PC-9 (cell line): ENCODE measurements at regions not wholly inside any gene's neighbourhood (a gene's known extent, or its start where the extent isn't known, plus 50 kb on each side); places are given as distances from the start of the nearest gene placed in this dataset.

Experiments
- BruUV-seq: library from RNA; stranded (reverse); fragments of 400-500 nt; replicated peaks from 2 replicates; lab custom pipeline; 2021; lab: Mats Ljungman, UMichigan
- CTCF ChIA-PET: fragments of 300-600 bp; sonication (Branson Sonifier 250); formaldehyde crosslinking; loops from one replicate; lab custom pipeline; 2022; ENCODE audit warnings: antibody characterized with exemption; lab: Charles Lee
- POLR2A ChIA-PET: fragments of 300-600 bp; sonication (Branson Sonifier 250); formaldehyde crosslinking; loops from one replicate; lab custom pipeline; 2022; ENCODE audit warnings: antibody characterized with exemption; ENCODE audit not compliant: unreplicated experiment; lab: Charles Lee
- DNase-seq, 2 experiments: peaks; one replicate each; pipeline versions ENCODE4 v3.0.0 to v3.0.0-alpha.2; 2015 to 2022; ENCODE audit warnings: mixed read lengths in 1 of 2
- H2AFZ ChIP-seq: fragments of 200-600 bp; sonication (generic); 2 replicates; pipeline ENCODE4 v1.8.1; 2017; ENCODE audit warnings: antibody characterized with exemption
- H3F3A ChIP-seq: fragments of 200-600 bp; sonication (generic); 2 replicates; pipeline ENCODE4 v1.8.1; 2017; ENCODE audit warnings: antibody characterized with exemption, mild to moderate bottlenecking, low read depth; ENCODE audit not compliant: insufficient read depth
- H3K27ac ChIP-seq: fragments of 200-600 bp; sonication (generic); 2 replicates; pipeline ENCODE4 v1.6.1; 2016; ENCODE audit warnings: mixed run types
- H3K27me3 ChIP-seq: fragments of 200-600 bp; sonication (generic); 2 replicates; pipeline ENCODE4 v1.6.1; 2016; ENCODE audit warnings: low read depth, mixed run types; ENCODE audit not compliant: insufficient read depth
- H3K36me3 ChIP-seq: fragments of 200-600 bp; sonication (generic); 2 replicates; pipeline ENCODE4 v1.6.1; 2016; ENCODE audit warnings: low read depth, mixed run types
- H3K4me1 ChIP-seq: fragments of 200-600 bp; sonication (generic); replicated peaks from 2 replicates; pipeline ENCODE4 v1.6.1; 2016; ENCODE audit warnings: mixed run types; ENCODE audit not compliant: insufficient read depth
- H3K4me2 ChIP-seq: fragments of 200-600 bp; sonication (generic); 2 replicates; pipeline ENCODE4 v1.6.1; 2017; ENCODE audit warnings: mixed run types
- H3K4me3 ChIP-seq: fragments of 200-600 bp; sonication (generic); 2 replicates; pipeline ENCODE4 v1.6.1; 2016; ENCODE audit warnings: mixed run types
- H3K79me2 ChIP-seq: fragments of 200-600 bp; sonication (generic); 2 replicates; pipeline ENCODE4 v1.6.1; 2017; ENCODE audit warnings: low read depth, mixed run types
- H3K9me2 ChIP-seq: fragments of 200-600 bp; sonication (generic); 2 replicates; pipeline ENCODE4 v1.8.1; 2017; ENCODE audit warnings: mild to moderate bottlenecking; ENCODE audit not compliant: insufficient read depth
- H3K9me3 ChIP-seq: fragments of 200-600 bp; sonication (generic); 2 replicates; pipeline ENCODE4 v1.8.1; 2016; ENCODE audit warnings: low read depth; ENCODE audit not compliant: insufficient read depth
- H4K20me1 ChIP-seq: fragments of 200-600 bp; sonication (generic); 2 replicates; pipeline ENCODE4 v1.8.1; 2017; ENCODE audit not compliant: insufficient read depth
- CTCF ChIP-seq: fragments of 200-600 bp; sonication (generic); conservative IDR thresholded peaks from 2 replicates; pipeline ENCODE4 v1.6.1; 2017; ENCODE audit warnings: mixed run types, antibody characterized with exemption, mild to moderate bottlenecking, moderate library complexity
- EZH2 ChIP-seq: fragments of 200-600 bp; sonication (generic); IDR thresholded peaks from 2 replicates; pipeline ENCODE4 v1.8.0; 2017; ENCODE audit warnings: antibody characterized with exemption, low read depth
- intact Hi-C: fragments of 100-400 bp; cut with micrococcal nuclease; formaldehyde crosslinking; loops from one replicate; pipeline ENCODE4 v1.10.0; 2022; ENCODE audit not compliant: unreplicated experiment

GRCh38 chr7:149381245-149381644 is 79.6 kb downstream of the ZNF777 start:
- H3K9me2 ChIP-seq = no peaks in the 10 kb centered on the region
- no peaks in the 10 kb centered on the region for H3K27me3 ChIP-seq
- no peak overlapping the region for H3K4me2 ChIP-seq
- peaks cover 6% of the 10 kb centered on the region for H3K9me3 ChIP-seq
- H3F3A ChIP-seq = peaks cover 7% of the 10 kb centered on the region
- H3K4me3 ChIP-seq = no peak overlapping the region
- POLR2A ChIA-PET = no interaction called here
- H4K20me1 ChIP-seq = no peaks in the 10 kb centered on the region
- no TSS peak for BruUV-seq
- no peaks in the 10 kb centered on the region for H3K36me3 ChIP-seq
- TF ChIP-seq EZH2 = no peak
- peak; percentile 63 for TF ChIP-seq CTCF
- CTCF ChIA-PET = no interaction called here
- peak in 1 of 2 experiments; percentile 53 for DNase-seq
- intact Hi-C loops = loop anchor here (1.0 kb wide), 1 partner anchor 71 kb away; no protein-coding TSS in a partner anchor
- no peaks in the 10 kb centered on the region for H3K79me2 ChIP-seq
- no peak overlapping the region for H3K27ac ChIP-seq
- peaks cover 12% of the 10 kb centered on the region for H3K4me1 ChIP-seq
- H2AFZ ChIP-seq = no peak overlapping the region
